Mesenchymal stem cell (in vitro differentiated cells and primary cell): ENCODE measurements at regions not wholly inside any gene's neighbourhood (a gene's known extent, or its start where the extent isn't known, plus 50 kb on each side); places are given as distances from the start of the nearest gene placed in this dataset.

Experiments
- DNase-seq: peaks from one replicate; pipeline ENCODE4 v3.0.0-alpha.2; 2013
- H2AFZ ChIP-seq: one replicate; pipeline ENCODE4 v1.6.1; 2013; ENCODE audit warnings: low read depth, mild to moderate bottlenecking, control low read depth, inconsistent platforms, low read length, moderate library complexity
- H2AK5ac ChIP-seq: 2 replicates; pipeline ENCODE4 v1.6.1; 2013; ENCODE audit warnings: low read length, moderate library complexity, mild to moderate bottlenecking, inconsistent platforms; ENCODE audit not compliant: severe bottlenecking
- H2BK120ac ChIP-seq: one replicate; pipeline ENCODE4 v1.6.1; 2013; ENCODE audit warnings: low read depth, mild to moderate bottlenecking, inconsistent platforms, low read length, moderate library complexity
- H2BK12ac ChIP-seq, 2 experiments: one replicate each; pipeline ENCODE4 v1.6.1; 2013; ENCODE audit warnings: inconsistent platforms in 2 of 2, low read length in 2 of 2, mild to moderate bottlenecking in 2 of 2, moderate library complexity in 2 of 2, control low read depth in 1 of 2
- H2BK15ac ChIP-seq: one replicate; pipeline ENCODE4 v1.6.1; 2013; ENCODE audit warnings: mild to moderate bottlenecking, low read depth, inconsistent platforms; ENCODE audit not compliant: poor library complexity, severe bottlenecking
- H2BK5ac ChIP-seq: 2 replicates; pipeline ENCODE4 v1.6.1; 2013; ENCODE audit warnings: low read depth, mild to moderate bottlenecking, low read length, control low read depth, inconsistent platforms; ENCODE audit not compliant: poor library complexity, severe bottlenecking
- H3K14ac ChIP-seq, 2 experiments: one replicate each; pipeline ENCODE4 v1.6.1; 2013; ENCODE audit warnings: inconsistent platforms in 2 of 2, low read length in 2 of 2, control low read depth in 1 of 2, mild to moderate bottlenecking in 1 of 2, moderate library complexity in 1 of 2
- H3K18ac ChIP-seq, 2 experiments: one replicate each; pipeline ENCODE4 v1.6.1; 2013; ENCODE audit warnings: inconsistent platforms in 2 of 2, low read length in 2 of 2, control low read depth in 1 of 2, low read depth in 1 of 2, mild to moderate bottlenecking in 1 of 2
- H3K23ac ChIP-seq, 2 experiments: one replicate each; pipeline ENCODE4 v1.6.1; 2013; ENCODE audit warnings: inconsistent platforms in 2 of 2, low read length in 2 of 2, mild to moderate bottlenecking in 2 of 2, moderate library complexity in 2 of 2, control low read depth in 1 of 2
- H3K27ac ChIP-seq: 2 replicates; pipeline ENCODE4 v1.5.1; 2013; ENCODE audit warnings: mild to moderate bottlenecking, moderate library complexity, low read length, control low read depth, inconsistent platforms; ENCODE audit not compliant: poor library complexity, severe bottlenecking
- H3K27me3 ChIP-seq, 2 experiments: 2 replicates each; pipeline versions ENCODE4 v1.6.1 to v1.7.0; 2013; ENCODE audit warnings: low read length in 2 of 2, mild to moderate bottlenecking in 2 of 2, moderate library complexity in 2 of 2, control low read depth in 1 of 2, inconsistent platforms in 1 of 2; ENCODE audit not compliant: control insufficient read depth in 1 of 2, insufficient read depth in 1 of 2
- H3K36me3 ChIP-seq, 2 experiments: 2 replicates each; pipeline versions ENCODE4 v1.6.1 to v1.7.0; 2013; ENCODE audit warnings: low read length in 2 of 2, control low read depth in 1 of 2, inconsistent platforms in 1 of 2, low read depth in 1 of 2, mild to moderate bottlenecking in 1 of 2; ENCODE audit not compliant: insufficient read depth in 2 of 2, control insufficient read depth in 1 of 2
- H3K4ac ChIP-seq, 2 experiments: one replicate each; pipeline ENCODE4 v1.6.1; 2013; ENCODE audit warnings: inconsistent platforms in 2 of 2, low read length in 2 of 2, mild to moderate bottlenecking in 2 of 2, moderate library complexity in 2 of 2, control low read depth in 1 of 2, low read depth in 1 of 2
- H3K4me1 ChIP-seq: 2 replicates; pipeline ENCODE4 v1.6.1; 2013; ENCODE audit warnings: low read depth, low read length, control low read depth; ENCODE audit not compliant: control insufficient read depth, insufficient read depth
- H3K4me2 ChIP-seq: 2 replicates; pipeline ENCODE4 v1.6.1; 2013; ENCODE audit warnings: low read length, mild to moderate bottlenecking, inconsistent platforms; ENCODE audit not compliant: poor library complexity, severe bottlenecking
- H3K4me3 ChIP-seq, 2 experiments: 2 replicates each; pipeline versions ENCODE4 v1.5.1 to v1.7.0; 2013; ENCODE audit warnings: low read length in 2 of 2, mild to moderate bottlenecking in 2 of 2, control low read depth in 1 of 2, low read depth in 1 of 2; ENCODE audit not compliant: insufficient read depth in 1 of 2
- H3K79me1 ChIP-seq: replicated peaks from 2 replicates; pipeline ENCODE4 v1.6.1; 2013; ENCODE audit warnings: mild to moderate bottlenecking, control low read depth, low read length, inconsistent platforms; ENCODE audit not compliant: poor library complexity, severe bottlenecking
- H3K9ac ChIP-seq: 2 replicates; pipeline ENCODE4 v1.7.0; 2013; ENCODE audit warnings: mild to moderate bottlenecking, low read length, moderate library complexity
- H3K9me3 ChIP-seq: 2 replicates; pipeline ENCODE4 v1.7.0; 2013; ENCODE audit warnings: mild to moderate bottlenecking, low read length; ENCODE audit not compliant: control insufficient read depth
- H4K8ac ChIP-seq: one replicate; pipeline ENCODE4 v1.6.1; 2013; ENCODE audit warnings: inconsistent platforms, mild to moderate bottlenecking, low read length, moderate library complexity
- H4K91ac ChIP-seq: one replicate; pipeline ENCODE4 v1.6.1; 2013; ENCODE audit warnings: mild to moderate bottlenecking, low read length, inconsistent platforms
- WGBS: methylation state at CpG from one replicate; pipeline ENCODE4 v1.1.7; 2013; ENCODE audit warnings: mixed read lengths; 5-methylcytosine and 5-hydroxymethylcytosine counted together

DNA sequence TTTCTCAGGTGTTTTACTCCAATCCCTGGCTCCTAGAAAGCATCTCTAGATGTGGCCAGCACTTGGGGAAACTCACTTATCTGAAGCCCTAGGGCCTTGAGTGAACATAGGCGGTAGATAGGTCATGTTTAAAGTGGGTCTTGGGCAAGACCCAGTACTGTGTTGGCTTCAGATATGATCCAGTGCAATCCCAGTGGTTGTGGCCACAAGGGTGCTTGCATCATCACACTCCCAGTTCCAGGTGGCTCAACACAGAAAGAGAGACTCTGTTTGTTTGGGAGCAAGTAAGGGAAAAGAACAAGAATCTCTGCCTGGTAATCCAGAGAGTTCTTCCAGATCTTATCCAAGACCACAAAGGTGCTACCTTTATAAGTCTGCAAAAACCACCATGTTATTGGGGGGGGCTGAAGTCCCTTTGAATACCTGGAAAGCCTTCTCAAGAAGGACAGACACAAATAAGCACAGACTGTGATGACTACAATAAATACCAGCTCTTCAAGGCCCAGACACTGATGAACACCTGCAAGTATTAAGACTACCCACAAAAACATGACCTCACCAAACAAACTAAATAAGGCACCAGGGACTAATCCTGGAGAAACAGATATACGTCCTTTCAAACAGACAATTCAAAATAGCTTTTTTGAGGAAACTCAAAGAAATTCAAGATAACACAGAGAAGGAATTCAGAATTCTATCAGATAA lies 114.7 kb downstream of the LURAP1L start:
- H3K27ac ChIP-seq, result no peak overlapping the region
- no peak overlapping the region for H2BK15ac ChIP-seq
- H2AFZ ChIP-seq, result no peak overlapping the region
- H2BK12ac ChIP-seq, result no peak overlapping the region
- no peak overlapping the region for H2BK5ac ChIP-seq
- no peak overlapping the region for H3K18ac ChIP-seq
- H3K9ac ChIP-seq, result no peak overlapping the region
- H4K8ac ChIP-seq, result no peak overlapping the region
- no peak overlapping the region for H3K4me3 ChIP-seq
- H4K91ac ChIP-seq, result no peak overlapping the region
- no peak overlapping the region for H3K14ac ChIP-seq
- no peak overlapping the region for H3K23ac ChIP-seq
- no peaks in the 10 kb centered on the region for H3K27me3 ChIP-seq
- H2AK5ac ChIP-seq, result no peak overlapping the region
- H3K79me1 ChIP-seq, result no peaks in the 10 kb centered on the region
- DNase-seq, result no peak
- WGBS, result 95% methylated on average over 2 of the region's 2 CpGs
- H3K9me3 ChIP-seq, result peaks cover 22% of the 10 kb centered on the region
- no peaks in the 10 kb centered on the region for H3K36me3 ChIP-seq
- no peak overlapping the region for H3K4me2 ChIP-seq
- no peaks in the 10 kb centered on the region for H3K4me1 ChIP-seq
- no peak overlapping the region for H2BK120ac ChIP-seq
- no peak overlapping the region for H3K4ac ChIP-seq

DNA sequence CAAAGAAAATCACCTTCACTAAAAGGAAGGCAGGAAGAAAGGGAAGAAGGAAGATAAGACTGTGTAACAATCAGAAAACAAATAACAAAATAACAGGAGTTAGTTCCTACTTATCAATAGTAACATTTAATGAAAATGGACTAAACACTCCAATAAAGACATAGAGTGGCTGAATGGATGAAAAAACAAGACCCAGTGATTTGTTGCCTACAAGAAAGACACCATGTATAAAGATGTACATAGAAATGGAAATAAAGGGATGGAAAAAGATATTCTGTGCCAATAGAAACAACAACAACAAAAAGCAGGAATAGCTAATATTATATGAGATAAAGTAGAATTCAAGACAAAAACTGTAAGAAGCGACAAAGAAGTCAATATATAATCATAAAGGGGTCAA lies 116.8 kb downstream of the LURAP1L start:
- no CpG with 5 or more reads among the region's 1 CpG for WGBS

DNA sequence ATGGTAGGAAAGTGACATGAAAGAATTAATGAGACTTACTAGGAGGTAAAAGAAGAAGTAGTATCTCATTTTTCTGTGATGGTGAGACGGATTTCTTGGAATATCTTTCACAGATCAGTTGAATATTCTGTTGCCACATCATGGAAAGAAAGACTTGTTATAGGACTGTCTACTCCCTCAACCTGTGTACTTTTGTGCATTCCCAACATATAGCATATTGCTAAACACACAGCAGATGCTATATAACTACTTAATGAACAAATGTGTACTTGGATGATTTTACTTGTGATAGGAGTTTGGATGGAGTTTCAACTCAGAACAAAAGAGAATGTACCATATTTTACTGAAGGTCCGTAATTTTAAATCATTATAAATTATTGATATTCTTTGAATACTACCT lies 128.5 kb downstream of the LURAP1L start:
- no peaks in the 10 kb centered on the region for H3K79me1 ChIP-seq
- no peaks in the 10 kb centered on the region for H3K36me3 ChIP-seq
- no peak overlapping the region for H2BK15ac ChIP-seq
- no peak overlapping the region for H3K4ac ChIP-seq
- H2BK120ac ChIP-seq, result no peak overlapping the region
- no peak for DNase-seq
- no peaks in the 10 kb centered on the region for H3K27me3 ChIP-seq
- H3K18ac ChIP-seq, result no peak overlapping the region
- no peak overlapping the region for H4K91ac ChIP-seq
- H4K8ac ChIP-seq, result no peak overlapping the region
- no peak overlapping the region for H3K14ac ChIP-seq
- peaks cover 9% of the 10 kb centered on the region for H3K9me3 ChIP-seq
- no peak overlapping the region for H2AK5ac ChIP-seq
- no peak overlapping the region for H2BK12ac ChIP-seq
- no peak overlapping the region for H2BK5ac ChIP-seq
- H3K9ac ChIP-seq, result no peak overlapping the region
- H3K4me1 ChIP-seq, result no peaks in the 10 kb centered on the region
- 100% methylated on average over 1 of the region's 2 CpGs for WGBS
- H3K4me3 ChIP-seq, result no peak overlapping the region
- no peak overlapping the region for H3K4me2 ChIP-seq
- no peak overlapping the region for H2AFZ ChIP-seq
- H3K27ac ChIP-seq, result no peak overlapping the region
- no peak overlapping the region for H3K23ac ChIP-seq

More for the DNA sequence above, 116.8 kb downstream of the LURAP1L start:
- H3K4me3 ChIP-seq, result no peak overlapping the region
- no peak overlapping the region for H2BK5ac ChIP-seq
- no peaks in the 10 kb centered on the region for H3K79me1 ChIP-seq
- H4K8ac ChIP-seq, result no peak overlapping the region
- no peak overlapping the region for H3K23ac ChIP-seq
- H2BK15ac ChIP-seq, result no peak overlapping the region
- no peak overlapping the region for H3K4ac ChIP-seq
- no peak for DNase-seq
- no peak overlapping the region for H2BK12ac ChIP-seq
- H3K27ac ChIP-seq, result no peak overlapping the region
- no peak overlapping the region for H3K9ac ChIP-seq
- H3K9me3 ChIP-seq, result peaks cover 22% of the 10 kb centered on the region
- H3K4me2 ChIP-seq, result no peak overlapping the region
- H3K18ac ChIP-seq, result no peak overlapping the region
- H3K4me1 ChIP-seq, result no peaks in the 10 kb centered on the region
- no peaks in the 10 kb centered on the region for H3K36me3 ChIP-seq
- no peak overlapping the region for H2BK120ac ChIP-seq
- H3K14ac ChIP-seq, result no peak overlapping the region
- H3K27me3 ChIP-seq, result no peaks in the 10 kb centered on the region
- no peak overlapping the region for H2AFZ ChIP-seq
- no peak overlapping the region for H4K91ac ChIP-seq
- no peak overlapping the region for H2AK5ac ChIP-seq

DNA sequence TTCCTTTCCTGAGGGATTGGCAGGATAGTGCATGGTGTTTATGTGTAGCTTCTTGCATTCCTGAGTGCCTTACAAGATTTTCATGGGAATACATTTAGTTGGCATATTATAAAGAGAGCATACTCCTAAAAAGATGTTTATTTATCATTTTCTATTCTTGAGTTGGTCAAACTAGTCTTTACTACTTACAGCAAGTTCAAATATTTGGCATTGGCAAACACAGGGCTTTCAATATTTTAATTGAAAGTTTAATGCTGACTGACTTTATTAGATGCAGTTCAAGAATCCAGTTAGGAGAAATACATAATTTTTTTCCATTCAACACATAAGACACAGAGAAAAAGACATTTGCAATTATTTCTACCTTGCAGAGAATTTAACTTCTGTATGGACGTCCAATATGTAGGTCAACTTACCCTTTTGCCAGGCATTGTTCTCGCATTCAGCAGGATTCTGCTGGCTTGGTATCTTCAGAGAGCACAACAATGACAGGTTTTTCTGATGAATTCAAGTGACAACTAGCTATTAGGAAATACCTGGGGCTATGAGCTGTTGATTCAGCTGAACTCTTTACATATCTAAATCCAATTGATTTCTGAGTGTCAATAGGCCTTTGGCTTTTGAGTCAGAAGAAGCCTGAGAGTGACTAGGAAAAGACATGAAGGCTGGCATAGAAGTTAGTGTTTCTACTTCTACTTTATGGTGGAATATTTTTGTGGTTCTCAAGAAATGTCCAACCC lies 129.6 kb downstream of the LURAP1L start:
- H3K4me2 ChIP-seq, result no peak overlapping the region
- H3K79me1 ChIP-seq, result no peaks in the 10 kb centered on the region
- no peak overlapping the region for H3K14ac ChIP-seq
- no peaks in the 10 kb centered on the region for H3K27me3 ChIP-seq
- no peak overlapping the region for H2AFZ ChIP-seq
- H3K18ac ChIP-seq, result no peak overlapping the region
- H4K91ac ChIP-seq, result no peak overlapping the region
- no peak overlapping the region for H3K4me3 ChIP-seq
- no peak overlapping the region for H3K9ac ChIP-seq
- no peak overlapping the region for H3K27ac ChIP-seq
- no peak overlapping the region for H2BK12ac ChIP-seq
- no peak overlapping the region for H2BK120ac ChIP-seq
- peaks cover 3% of the 10 kb centered on the region for H3K9me3 ChIP-seq
- no peak for DNase-seq
- WGBS, result 96% methylated on average over 2 of the region's 2 CpGs
- no peak overlapping the region for H2BK5ac ChIP-seq
- H3K4me1 ChIP-seq, result no peaks in the 10 kb centered on the region
- H4K8ac ChIP-seq, result no peak overlapping the region
- H2BK15ac ChIP-seq, result no peak overlapping the region
- H2AK5ac ChIP-seq, result no peak overlapping the region
- no peak overlapping the region for H3K23ac ChIP-seq
- no peaks in the 10 kb centered on the region for H3K36me3 ChIP-seq
- no peak overlapping the region for H3K4ac ChIP-seq
